OCI-LY3 (cell line): ENCODE measurements at regions not wholly inside any gene's neighbourhood (a gene's known extent, or its start where the extent isn't known, plus 50 kb on each side); places are given as distances from the start of the nearest gene placed in this dataset.

Experiments used
- H2AFZ ChIP-seq: fragments of 200-600, 300-600 bp; shearing (Covaris generic); 2 replicates; pipeline ENCODE4 v1.6.0; 2014; ENCODE audit warnings: antibody characterized with exemption, low read depth, low read length
- H3K27ac ChIP-seq: fragments of 200-600, 300-600 bp; sonication (generic); 2 replicates; pipeline ENCODE4 v1.5.1; 2014; ENCODE audit warnings: mild to moderate bottlenecking, low read length, moderate library complexity, mixed read lengths
- H3K27me3 ChIP-seq: fragments of 200-600, 300-600 bp; sonication (generic); 2 replicates; pipeline ENCODE4 v1.6.1; 2014; ENCODE audit warnings: low read depth, low read length, mixed read lengths
- H3K36me3 ChIP-seq: fragments of 200-600, 300-600 bp; sonication (generic); replicated peaks from 2 replicates; pipeline ENCODE3; 2014; ENCODE audit warnings: low read depth, low read length, mixed read lengths
- H3K4me1 ChIP-seq: fragments of 300-600, 200-600 bp; sonication (generic); 2 replicates; pipeline ENCODE4 v1.6.1; 2014; ENCODE audit warnings: low read length, mixed read lengths
- H3K4me2 ChIP-seq: fragments of 200-600, 300-600 bp; sonication (generic); 2 replicates; pipeline ENCODE4 v1.6.1; 2014; ENCODE audit warnings: low read length, mixed read lengths
- H3K4me3 ChIP-seq: fragments of 300-600, 200-600 bp; sonication (generic); 2 replicates; pipeline ENCODE4 v1.5.1; 2014; ENCODE audit warnings: antibody characterized with exemption, mild to moderate bottlenecking, low read length, moderate library complexity
- H3K79me2 ChIP-seq: fragments of 300-600, 200-600 bp; shearing (Covaris generic); 2 replicates; pipeline ENCODE4 v1.6.1; 2014; ENCODE audit warnings: mild to moderate bottlenecking, low read length, mixed read lengths
- H3K9ac ChIP-seq: fragments of 300-600, 200-600 bp; shearing (Covaris generic); 2 replicates; pipeline ENCODE4 v1.6.0; 2014; ENCODE audit warnings: mild to moderate bottlenecking, low read length, moderate library complexity
- H3K9me3 ChIP-seq: fragments of 200-600, 300-600 bp; shearing (Covaris generic); 2 replicates; pipeline ENCODE4 v1.6.1; 2014; ENCODE audit warnings: low read length, mixed read lengths; ENCODE audit not compliant: insufficient read depth
- H4K20me1 ChIP-seq: fragments of 200-600, 300-600 bp; sonication (generic); 2 replicates; pipeline ENCODE4 v1.6.1; 2016; ENCODE audit warnings: low read length, mixed read lengths; ENCODE audit not compliant: insufficient read depth
- CTCF ChIP-seq: fragments of 200-600, 300-600 bp; sonication (generic); IDR thresholded peaks from 2 replicates; pipeline ENCODE4 v1.5.1; 2014; ENCODE audit warnings: antibody characterized with exemption, low read length, low read depth
- EZH2phosphoT487 ChIP-seq: fragments of 200-600 bp; shearing (Covaris generic); IDR thresholded peaks from 2 replicates; pipeline ENCODE4 v1.6.1; 2018; ENCODE audit warnings: antibody characterized with exemption, mixed run types, low read depth

DNA sequence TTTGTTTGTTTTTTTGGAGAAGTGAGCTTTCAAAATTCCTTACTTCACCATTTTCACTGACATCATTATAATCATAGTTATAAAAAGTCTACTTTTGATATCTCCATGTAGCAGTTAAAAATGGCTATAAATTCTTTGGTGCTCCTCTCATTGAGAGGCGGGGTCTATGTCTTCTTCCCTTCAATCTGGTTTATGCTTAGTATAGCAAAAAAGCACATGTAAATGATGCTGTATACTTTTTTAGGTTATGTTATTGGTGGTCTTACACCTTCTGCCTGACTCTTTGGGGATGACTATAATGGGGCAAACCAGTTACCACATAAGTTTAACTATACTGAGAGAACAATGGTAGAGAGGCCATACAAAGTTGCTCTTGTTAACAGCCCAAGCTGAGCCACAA, 289.6 kb downstream of the EPM2A start:
- H3K79me2 ChIP-seq: no peaks in the 10 kb centered on the region
- TF ChIP-seq CTCF: no peak
- no peak overlapping the region for H3K4me3 ChIP-seq
- no peak overlapping the region for H2AFZ ChIP-seq
- no peaks in the 10 kb centered on the region for H3K4me1 ChIP-seq
- no peaks in the 10 kb centered on the region for H4K20me1 ChIP-seq
- no peaks in the 10 kb centered on the region for H3K36me3 ChIP-seq
- no peak overlapping the region for H3K27ac ChIP-seq
- no peaks in the 10 kb centered on the region for H3K27me3 ChIP-seq
- H3K9ac ChIP-seq: no peak overlapping the region
- no peaks in the 10 kb centered on the region for H3K9me3 ChIP-seq
- H3K4me2 ChIP-seq: no peak overlapping the region

GRCh38 chr6:145451029-145451428, 284.3 kb downstream of the EPM2A start:
- Histone ChIP-seq H2AFZ (no peak overlapping the region), H3K9me3 (no peaks in the 10 kb centered on the region), H3K79me2 (no peaks in the 10 kb centered on the region), H3K27me3 (no peaks in the 10 kb centered on the region), H3K36me3 (no peaks in the 10 kb centered on the region), H3K27ac (no peak overlapping the region), H3K4me2 (no peak overlapping the region), H3K4me1 (no peaks in the 10 kb centered on the region), H3K9ac (no peak overlapping the region), H4K20me1 (no peaks in the 10 kb centered on the region), H3K4me3 (no peak overlapping the region)
- TF ChIP-seq CTCF (no peak), EZH2phosphoT487 (no peak)

GRCh38 chr6:145453376-145453775, 281.9 kb downstream of the EPM2A start:
- Histone ChIP-seq H4K20me1 (no peaks in the 10 kb centered on the region), H3K4me3 (no peak overlapping the region), H3K9me3 (no peaks in the 10 kb centered on the region), H3K9ac (no peak overlapping the region), H3K4me1 (no peaks in the 10 kb centered on the region), H2AFZ (no peak overlapping the region), H3K27me3 (no peaks in the 10 kb centered on the region), H3K79me2 (no peaks in the 10 kb centered on the region), H3K27ac (no peak overlapping the region), H3K4me2 (no peak overlapping the region), H3K36me3 (no peaks in the 10 kb centered on the region)
- TF ChIP-seq EZH2phosphoT487 (no peak), CTCF (no peak)

GRCh38 chr6:145454006-145454405, 281.3 kb downstream of the EPM2A start:
- no peak overlapping the region for H3K9ac ChIP-seq
- no peaks in the 10 kb centered on the region for H3K79me2 ChIP-seq
- no peak overlapping the region for H3K4me3 ChIP-seq
- no peaks in the 10 kb centered on the region for H4K20me1 ChIP-seq
- H2AFZ ChIP-seq: no peak overlapping the region
- no peaks in the 10 kb centered on the region for H3K9me3 ChIP-seq
- no peak overlapping the region for H3K4me2 ChIP-seq
- H3K4me1 ChIP-seq: no peaks in the 10 kb centered on the region
- TF ChIP-seq CTCF: no peak
- TF ChIP-seq EZH2phosphoT487: no peak
- H3K27me3 ChIP-seq: no peaks in the 10 kb centered on the region
- no peaks in the 10 kb centered on the region for H3K36me3 ChIP-seq
- no peak overlapping the region for H3K27ac ChIP-seq
